Stomach (tissue), 8 donors: ENCODE measurements at regions not wholly inside any gene's neighbourhood (a gene's known extent, or its start where the extent isn't known, plus 50 kb on each side); places are given as distances from the start of the nearest gene placed in this dataset.

Source experiments
- DNase-seq, 2 donors: peaks; one replicate each; pipeline versions ENCODE4 v3.0.0 to v3.0.0-alpha.2; 2013 to 2019
- H3K27ac ChIP-seq, 5 donors: fragments of 200-600 bp in 4 of 5; sonication (generic) in 4 of 5; one replicate each; pipeline ENCODE4 v1.5.1; 2013 to 2019; ENCODE audit warnings: mild to moderate bottlenecking in 1 of 5, moderate library complexity in 1 of 5
- H3K27me3 ChIP-seq, 3 donors: fragments of 200-600 bp; sonication (generic); one replicate each; pipeline ENCODE4 v1.5.1; 2017 to 2019; ENCODE audit warnings: mixed run types in 1 of 3
- H3K36me3 ChIP-seq, 4 donors: fragments of 200-600 bp; sonication (generic); 1 replicate in 3 of 4; 2 replicates in 1 of 4; pipeline ENCODE4 v1.5.1; 2016 to 2019
- H3K4me1 ChIP-seq, 4 donors: fragments of 200-600 bp; sonication (generic); one replicate each; pipeline ENCODE4 v1.5.1; 2016 to 2019
- H3K4me3 ChIP-seq, 4 donors: fragments of 200-600 bp; sonication (generic) in 3 of 4; one replicate each; pipeline ENCODE4 v1.5.1; 2016 to 2019; ENCODE audit warnings: mild to moderate bottlenecking in 1 of 4
- H3K9me3 ChIP-seq, 4 donors: fragments of 200-600 bp; sonication (generic); one replicate each; pipeline ENCODE4 v1.5.1; 2016 to 2019
- EP300 ChIP-seq: sonication (generic); formaldehyde crosslinking; IDR thresholded peaks from one replicate; pipeline ENCODE4 v1.6.1; 2017; ENCODE audit warnings: antibody characterized with exemption
- POLR2A ChIP-seq, 4 donors: fragments of 450-650 bp; IDR thresholded peaks; one replicate each; pipeline ENCODE4 v1.6.1; 2016; ENCODE audit warnings: antibody characterized with exemption in 4 of 4, control low read depth in 2 of 4, mild to moderate bottlenecking in 1 of 4, moderate library complexity in 1 of 4
- POLR2AphosphoS5 ChIP-seq, 3 donors: sonication (generic); formaldehyde crosslinking; IDR thresholded peaks; one replicate each; pipeline ENCODE4 v1.6.1; 2016; ENCODE audit warnings: antibody characterized with exemption in 3 of 3
- WGBS, 5 donors: extraction: QIAGEN DNeasy Blood & Tissue Kit in 3 of 5; methylation state at CpG; one replicate each; pipeline versions ENCODE4 v1.1.5 to v1.1.7; 2013 to 2018; 5-methylcytosine and 5-hydroxymethylcytosine counted together
- intact Hi-C: fragments of 100-400 bp; cut with DNase I; formaldehyde crosslinking; loops from one replicate; pipeline ENCODE4 v1.15.1; 2023; ENCODE audit warnings: low total_unique reads
- TF ChIP-seq, protein P1 (sequence below), 7 experiments: fragments of 450-650 bp in 4 of 7; fragments of 200-600 bp in 3 of 7; sonication (generic) in 3 of 7; IDR thresholded peaks; one replicate each; pipeline ENCODE4 v1.5.1; 2016 to 2019; ENCODE audit warnings: antibody characterized with exemption in 7 of 7, control low read depth in 2 of 7, mild to moderate bottlenecking in 1 of 7
- donor health status: healthy with polysubstance abuse.
- donor health status: Bipolar disorder and iron deficiency.
- donor health status: healthy.

GRCh38 chr5:109590799-109591198, 98.9 kb upstream of the MAN2A1 start:
- Histone ChIP-seq H3K36me3 (no peaks in the 10 kb centered on the region), H3K4me1 (no peaks in the 10 kb centered on the region), H3K4me3 (no peak overlapping the region), H3K27ac (no peak overlapping the region), H3K27me3 (no peaks in the 10 kb centered on the region), H3K9me3 (no peaks in the 10 kb centered on the region)
- WGBS, 5 donors: 88 to 92% (median 89%) methylated on average over 3 of the region's 3 CpGs
- intact Hi-C loops: no loop called here
- no peak for DNase-seq
- TF ChIP-seq POLR2AphosphoS5 (IDR thresholded peaks at IDR 0.05) (no peak), POLR2A (IDR thresholded peaks at IDR 0.05) (no peak), EP300 (no peak)
- TF ChIP-seq, protein P1, sequence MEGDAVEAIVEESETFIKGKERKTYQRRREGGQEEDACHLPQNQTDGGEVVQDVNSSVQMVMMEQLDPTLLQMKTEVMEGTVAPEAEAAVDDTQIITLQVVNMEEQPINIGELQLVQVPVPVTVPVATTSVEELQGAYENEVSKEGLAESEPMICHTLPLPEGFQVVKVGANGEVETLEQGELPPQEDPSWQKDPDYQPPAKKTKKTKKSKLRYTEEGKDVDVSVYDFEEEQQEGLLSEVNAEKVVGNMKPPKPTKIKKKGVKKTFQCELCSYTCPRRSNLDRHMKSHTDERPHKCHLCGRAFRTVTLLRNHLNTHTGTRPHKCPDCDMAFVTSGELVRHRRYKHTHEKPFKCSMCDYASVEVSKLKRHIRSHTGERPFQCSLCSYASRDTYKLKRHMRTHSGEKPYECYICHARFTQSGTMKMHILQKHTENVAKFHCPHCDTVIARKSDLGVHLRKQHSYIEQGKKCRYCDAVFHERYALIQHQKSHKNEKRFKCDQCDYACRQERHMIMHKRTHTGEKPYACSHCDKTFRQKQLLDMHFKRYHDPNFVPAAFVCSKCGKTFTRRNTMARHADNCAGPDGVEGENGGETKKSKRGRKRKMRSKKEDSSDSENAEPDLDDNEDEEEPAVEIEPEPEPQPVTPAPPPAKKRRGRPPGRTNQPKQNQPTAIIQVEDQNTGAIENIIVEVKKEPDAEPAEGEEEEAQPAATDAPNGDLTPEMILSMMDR (IDR thresholded peaks at IDR 0.05): no peak

DNA sequence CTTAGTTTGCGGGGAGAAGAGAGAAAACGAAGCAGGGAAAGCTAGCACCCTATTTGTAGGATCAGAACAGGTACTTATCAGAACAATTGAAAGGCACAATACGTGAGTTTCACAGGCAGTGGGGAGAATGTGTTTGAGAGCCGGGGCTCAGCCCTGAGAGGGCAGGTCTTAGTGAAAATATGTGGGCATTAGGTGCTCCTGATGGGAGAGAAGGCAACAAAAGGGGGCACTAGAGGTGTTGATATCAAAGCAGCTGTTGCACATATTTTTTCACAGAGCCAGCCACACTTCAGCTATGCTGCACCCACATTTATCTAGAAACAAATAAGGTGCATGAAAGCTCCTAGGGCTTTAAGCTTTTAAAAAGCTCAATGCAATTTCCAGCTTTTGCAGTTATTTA, 99.7 kb upstream of the MAN2A1 start:
- no peaks in the 10 kb centered on the region for H3K4me1 ChIP-seq
- no peaks in the 10 kb centered on the region for H3K36me3 ChIP-seq
- no peak for TF ChIP-seq POLR2A (IDR thresholded peaks at IDR 0.05)
- TF ChIP-seq EP300: no peak
- no peak for TF ChIP-seq POLR2AphosphoS5 (IDR thresholded peaks at IDR 0.05)
- TF ChIP-seq, protein P1 (IDR thresholded peaks at IDR 0.05): no peak
- intact Hi-C loops: no loop called here
- no peaks in the 10 kb centered on the region for H3K27me3 ChIP-seq
- H3K9me3 ChIP-seq: no peaks in the 10 kb centered on the region
- WGBS, 5 donors: 45 to 72% (median 50%) methylated on average over 4 of the region's 4 CpGs
- no peak overlapping the region for H3K4me3 ChIP-seq
- H3K27ac ChIP-seq: no peak overlapping the region
- DNase-seq: peak in 1 of 2 donors; percentile 47

DNA sequence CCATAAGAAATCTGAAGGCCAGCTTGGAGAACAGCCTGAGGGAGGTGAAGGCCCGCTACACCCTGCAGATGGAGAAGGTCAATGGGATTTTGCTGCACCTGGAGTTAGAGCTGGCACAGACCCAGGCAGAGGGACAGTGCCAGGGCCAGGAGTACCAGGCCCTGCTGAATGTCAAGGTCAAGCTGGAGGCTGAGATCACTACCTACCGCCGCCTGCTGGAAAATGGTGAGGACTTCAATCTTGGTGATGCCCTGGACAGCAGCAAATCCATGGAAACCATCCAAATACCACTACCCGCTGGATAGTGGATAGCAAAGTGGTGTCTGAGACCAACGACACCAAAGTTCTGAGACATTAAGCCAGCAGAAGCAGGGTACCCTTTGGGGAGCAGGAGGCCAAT, 100.5 kb upstream of the MAN2A1 start:
- H3K36me3 ChIP-seq: no peaks in the 10 kb centered on the region
- DNase-seq: no peak
- no peak overlapping the region for H3K27ac ChIP-seq
- no peaks in the 10 kb centered on the region for H3K27me3 ChIP-seq
- WGBS, 5 donors: 89 to 94% (median 93%) methylated on average over 5 of the region's 5 CpGs
- no peak overlapping the region for H3K4me3 ChIP-seq
- intact Hi-C loops: no loop called here
- H3K4me1 ChIP-seq: no peaks in the 10 kb centered on the region
- TF ChIP-seq POLR2A (IDR thresholded peaks at IDR 0.05) (no peak), EP300 (no peak), POLR2AphosphoS5 (IDR thresholded peaks at IDR 0.05) (no peak)
- TF ChIP-seq, protein P1 (IDR thresholded peaks at IDR 0.05): no peak
- H3K9me3 ChIP-seq: no peaks in the 10 kb centered on the region

DNA sequence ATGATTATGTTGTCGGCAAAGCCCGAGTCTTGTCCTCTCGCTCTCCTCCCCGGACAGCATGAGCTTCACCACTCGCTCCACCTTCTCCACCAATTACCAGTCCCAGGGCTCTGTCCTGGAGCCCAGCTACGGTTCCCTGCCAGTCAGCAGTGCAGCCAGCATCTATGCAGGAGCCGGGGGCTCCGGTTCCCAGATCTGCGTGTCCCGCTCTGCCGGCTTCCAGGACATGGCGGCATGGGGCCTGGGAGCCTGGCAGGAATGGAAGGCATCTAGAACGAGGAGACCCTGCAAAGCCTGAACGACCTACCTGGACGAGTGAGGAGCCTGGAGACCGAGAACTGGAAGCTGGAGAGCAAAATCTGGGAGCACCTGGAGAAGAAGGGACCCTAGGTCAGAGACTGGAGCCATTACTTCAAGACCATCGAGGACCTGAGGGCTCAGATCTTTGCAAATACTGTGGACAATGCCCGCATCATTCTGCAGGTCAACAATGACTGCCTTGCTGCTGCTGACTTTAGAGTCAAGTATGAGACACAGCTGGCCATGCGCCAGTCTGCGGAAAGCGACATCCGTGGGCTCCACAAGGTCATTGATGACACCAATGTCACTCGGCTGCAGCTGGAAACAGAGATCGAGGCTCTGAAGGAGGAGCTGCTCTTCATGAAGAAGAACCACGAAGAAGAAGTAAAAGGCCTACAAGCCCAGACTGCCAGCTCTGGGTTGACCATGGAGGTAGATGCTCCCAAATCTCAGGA, 101.3 kb upstream of the MAN2A1 start:
- H3K36me3 ChIP-seq: no peaks in the 10 kb centered on the region
- H3K9me3 ChIP-seq: no peaks in the 10 kb centered on the region
- no peak for DNase-seq
- intact Hi-C loops: no loop called here
- 92 to 97% (median 94%) methylated on average over 20 to 25 of the region's 25 CpGs for WGBS, 5 donors
- H3K27me3 ChIP-seq: no peaks in the 10 kb centered on the region
- H3K27ac ChIP-seq: no peak overlapping the region
- TF ChIP-seq POLR2AphosphoS5 (IDR thresholded peaks at IDR 0.05): no peak
- TF ChIP-seq POLR2A (IDR thresholded peaks at IDR 0.05): no peak
- TF ChIP-seq, protein P1 (IDR thresholded peaks at IDR 0.05): no peak
- TF ChIP-seq EP300: no peak
- H3K4me3 ChIP-seq: no peak overlapping the region
- H3K4me1 ChIP-seq: no peaks in the 10 kb centered on the region
